ENCODE measurements at regions not wholly inside any gene's neighbourhood (a gene's known extent, or its start where the extent isn't known, plus 50 kb on each side); places are given as distances from the start of the nearest gene placed in this dataset.

DNA sequence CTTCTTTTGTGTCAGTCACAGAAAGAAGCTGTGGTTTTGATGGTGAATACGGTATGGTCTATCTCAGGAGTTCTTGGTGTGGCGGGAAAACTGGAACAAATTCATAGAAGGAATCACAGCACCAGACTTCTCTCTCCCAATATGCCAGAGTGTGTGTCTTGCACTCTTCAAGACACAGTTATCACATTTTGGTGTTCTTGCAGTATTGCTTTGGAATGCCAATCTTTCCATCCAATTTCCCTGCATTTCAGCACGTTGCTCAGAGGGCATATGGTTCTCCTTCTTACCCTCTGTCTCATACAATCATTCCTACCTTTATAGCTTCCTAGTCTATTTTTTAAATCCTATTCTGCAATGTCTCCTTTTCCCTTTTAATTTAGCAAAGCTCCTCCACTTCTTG lies 216.3 kb downstream of the TMEM182 start:
- Mint-ChIP-seq H3K4me3 (no peak overlapping the region), H3K36me3 (no peaks in the 10 kb centered on the region), H3K27ac (no peak overlapping the region), H3K27me3 (peaks cover 49% of the 10 kb centered on the region), H3K4me1 (ENCODE audit: unreplicated experiment) (peaks cover 14% of the 10 kb centered on the region), H3K9me3 (no peaks in the 10 kb centered on the region)
- no peak for DNase-seq (ENCODE audit: extremely low spot score, unreplicated experiment)
- TF ChIP-seq, protein P1, sequence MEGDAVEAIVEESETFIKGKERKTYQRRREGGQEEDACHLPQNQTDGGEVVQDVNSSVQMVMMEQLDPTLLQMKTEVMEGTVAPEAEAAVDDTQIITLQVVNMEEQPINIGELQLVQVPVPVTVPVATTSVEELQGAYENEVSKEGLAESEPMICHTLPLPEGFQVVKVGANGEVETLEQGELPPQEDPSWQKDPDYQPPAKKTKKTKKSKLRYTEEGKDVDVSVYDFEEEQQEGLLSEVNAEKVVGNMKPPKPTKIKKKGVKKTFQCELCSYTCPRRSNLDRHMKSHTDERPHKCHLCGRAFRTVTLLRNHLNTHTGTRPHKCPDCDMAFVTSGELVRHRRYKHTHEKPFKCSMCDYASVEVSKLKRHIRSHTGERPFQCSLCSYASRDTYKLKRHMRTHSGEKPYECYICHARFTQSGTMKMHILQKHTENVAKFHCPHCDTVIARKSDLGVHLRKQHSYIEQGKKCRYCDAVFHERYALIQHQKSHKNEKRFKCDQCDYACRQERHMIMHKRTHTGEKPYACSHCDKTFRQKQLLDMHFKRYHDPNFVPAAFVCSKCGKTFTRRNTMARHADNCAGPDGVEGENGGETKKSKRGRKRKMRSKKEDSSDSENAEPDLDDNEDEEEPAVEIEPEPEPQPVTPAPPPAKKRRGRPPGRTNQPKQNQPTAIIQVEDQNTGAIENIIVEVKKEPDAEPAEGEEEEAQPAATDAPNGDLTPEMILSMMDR (conservative IDR thresholded peaks at IDR 0.05), result no peak

DNA sequence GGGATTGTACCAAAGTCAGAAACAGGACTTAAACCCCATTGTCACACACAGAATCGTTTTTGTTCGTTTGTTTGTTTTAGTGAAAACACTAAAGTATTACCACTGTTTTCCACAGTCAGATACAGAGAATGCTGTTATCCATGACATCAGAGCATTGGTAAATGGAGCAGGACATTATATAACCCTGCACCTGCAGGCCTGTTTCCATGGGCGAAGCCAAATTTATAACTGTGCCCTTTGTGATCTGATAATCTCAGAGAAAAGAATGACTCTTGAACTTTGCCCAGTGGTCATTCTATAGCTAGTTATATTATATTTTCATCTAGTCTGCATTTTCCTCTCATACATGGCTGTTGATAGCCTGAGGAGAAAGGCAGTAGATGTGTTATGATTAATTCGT lies 217.6 kb downstream of the TMEM182 start:
- no peak overlapping the region for H3K4me3 Mint-ChIP-seq

DNA sequence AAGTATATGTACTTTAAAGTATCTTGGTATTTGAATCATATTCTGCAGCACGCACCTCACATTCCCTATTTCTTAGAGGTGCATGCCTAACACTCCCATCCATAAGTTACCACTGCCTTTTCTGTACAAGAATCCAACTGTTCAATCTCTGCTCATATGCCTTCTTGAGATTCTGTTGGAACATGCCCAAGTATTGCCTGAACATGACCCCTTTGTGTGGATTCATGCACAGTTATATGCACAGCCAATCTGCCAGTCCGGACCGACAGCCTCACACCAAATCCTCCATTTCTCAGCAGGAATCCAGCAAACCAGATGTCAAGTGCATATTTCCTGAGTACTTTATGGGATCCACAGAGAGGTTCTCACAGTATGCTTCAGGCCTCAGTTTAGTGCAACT lies 222.0 kb downstream of the TMEM182 start:
- Mint-ChIP-seq H3K9me3 (no peaks in the 10 kb centered on the region), H3K27ac (no peak overlapping the region), H3K27me3 (peaks cover 19% of the 10 kb centered on the region), H3K4me3 (no peak overlapping the region), H3K36me3 (no peaks in the 10 kb centered on the region), H3K4me1 (ENCODE audit: unreplicated experiment) (no peaks in the 10 kb centered on the region)
- no peak for DNase-seq (ENCODE audit: extremely low spot score, unreplicated experiment)
- TF ChIP-seq, protein P1 (conservative IDR thresholded peaks at IDR 0.05), result no peak

More for the DNA sequence above, 217.6 kb downstream of the TMEM182 start:
- H3K27me3 Mint-ChIP-seq, result peaks cover 40% of the 10 kb centered on the region
- TF ChIP-seq, protein P1 (conservative IDR thresholded peaks at IDR 0.05), result no peak
- H3K36me3 Mint-ChIP-seq, result no peaks in the 10 kb centered on the region
- no peak for DNase-seq (ENCODE audit: extremely low spot score, unreplicated experiment)
- no peak overlapping the region for H3K27ac Mint-ChIP-seq
- H3K9me3 Mint-ChIP-seq, result no peaks in the 10 kb centered on the region
- H3K4me1 Mint-ChIP-seq (ENCODE audit: unreplicated experiment), result peaks cover 14% of the 10 kb centered on the region

DNA sequence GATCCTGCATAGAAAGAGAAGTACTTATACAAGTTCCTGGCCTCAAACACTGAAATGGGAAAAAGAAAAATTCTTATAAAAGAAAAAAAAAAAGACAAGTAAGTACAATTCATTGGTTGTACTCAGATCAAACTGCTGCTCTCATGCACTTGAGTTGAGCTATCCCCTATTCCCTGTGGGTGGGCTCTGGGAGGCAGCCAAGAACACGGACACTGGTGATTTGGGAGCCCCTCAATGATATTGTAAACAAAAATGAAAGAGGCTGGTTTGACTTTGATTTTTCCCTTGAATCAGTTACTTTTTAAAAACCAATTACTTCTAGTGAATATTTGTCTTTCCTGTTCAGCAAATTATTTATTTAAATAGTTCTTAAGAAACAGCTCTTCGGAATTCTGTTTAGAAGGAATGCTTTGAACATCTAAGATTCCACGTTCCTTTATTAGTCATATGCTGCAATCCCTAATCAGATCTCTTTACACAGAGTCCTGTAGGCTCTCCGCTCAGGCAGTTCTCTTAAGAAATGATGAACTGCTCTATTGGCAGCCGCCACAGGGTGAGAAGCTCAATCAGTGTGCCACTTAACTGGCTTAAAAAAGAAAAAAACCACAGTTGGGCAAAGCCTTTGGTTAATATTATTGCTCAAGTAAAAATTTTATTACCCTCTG lies 225.1 kb downstream of the TMEM182 start:
- no peak for DNase-seq (ENCODE audit: extremely low spot score, unreplicated experiment)
- TF ChIP-seq, protein P1 (conservative IDR thresholded peaks at IDR 0.05), result no peak
- peaks cover 23% of the 10 kb centered on the region for H3K27me3 Mint-ChIP-seq
- H3K4me3 Mint-ChIP-seq, result no peak overlapping the region
- no peaks in the 10 kb centered on the region for H3K4me1 Mint-ChIP-seq (ENCODE audit: unreplicated experiment)
- H3K36me3 Mint-ChIP-seq, result no peaks in the 10 kb centered on the region
- H3K27ac Mint-ChIP-seq, result no peak overlapping the region
- no peaks in the 10 kb centered on the region for H3K9me3 Mint-ChIP-seq

DNA sequence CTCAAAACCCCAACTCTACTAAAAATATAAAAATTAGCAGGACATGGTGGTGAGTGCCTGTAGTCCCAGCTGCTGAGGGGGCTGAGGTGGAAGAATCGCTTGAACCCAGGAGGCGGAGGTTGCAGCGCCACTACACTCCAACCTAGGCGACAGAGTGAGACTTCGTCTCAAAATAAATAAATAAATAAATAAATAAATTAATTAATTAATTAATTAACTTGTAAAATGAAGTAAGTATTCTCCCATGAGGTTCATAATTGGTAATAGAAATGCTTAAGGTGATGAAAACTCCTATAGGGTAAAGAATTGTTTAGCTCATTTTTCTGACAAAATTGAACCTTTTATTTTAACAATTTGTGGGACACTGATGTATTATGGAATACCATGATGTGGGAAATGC lies 230.8 kb downstream of the TMEM182 start:
- H3K4me3 Mint-ChIP-seq, result no peak overlapping the region
- H3K27ac Mint-ChIP-seq, result no peak overlapping the region
- peaks cover 19% of the 10 kb centered on the region for H3K27me3 Mint-ChIP-seq
- TF ChIP-seq, protein P1 (conservative IDR thresholded peaks at IDR 0.05), result no peak
- no peaks in the 10 kb centered on the region for H3K4me1 Mint-ChIP-seq (ENCODE audit: unreplicated experiment)
- H3K36me3 Mint-ChIP-seq, result no peaks in the 10 kb centered on the region
- H3K9me3 Mint-ChIP-seq, result no peaks in the 10 kb centered on the region
- DNase-seq (ENCODE audit: extremely low spot score, unreplicated experiment), result no peak

Data from type B pancreatic cell (in vitro differentiated cells).